ENCODE measurements at regions not wholly inside any gene's neighbourhood (a gene's known extent, or its start where the extent isn't known, plus 50 kb on each side); places are given as distances from the start of the nearest gene placed in this dataset.
"Not testable (repeated sequence)": the region's sequence is repeated elsewhere in the genome, so short reads cannot be mapped to it uniquely, and the experiment has no call there.

DNA sequence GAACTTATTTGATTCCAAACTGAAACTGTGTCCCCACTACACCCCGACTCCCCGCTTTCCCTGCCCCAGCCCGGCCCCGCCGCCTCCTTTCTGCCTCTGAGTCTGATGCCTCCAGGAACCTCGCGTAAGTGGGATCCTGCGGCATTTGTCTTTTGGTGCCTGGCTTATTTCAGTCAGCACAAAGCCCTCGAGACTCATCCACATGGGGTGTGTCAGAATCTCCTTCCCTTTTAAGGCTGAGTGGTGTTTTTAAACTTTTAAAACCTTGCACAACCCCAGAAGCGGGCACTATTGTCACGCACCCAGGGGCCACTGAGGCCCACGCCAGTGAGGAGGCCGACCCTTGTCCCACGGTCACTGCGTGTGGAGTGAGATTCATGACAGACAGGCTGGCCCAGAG is 206.9 kb downstream of the NPIPB11 start:
- H3K4me3 ChIP-seq (ENCODE audit: low read depth, low read length); in situ Hi-C loops (cut with HindIII; ENCODE audit: low sequenced_read_pairs): not testable (repeated sequence)
- peak; percentile 17 for DNase-seq (ENCODE audit: low read depth, low spot score)

- TF ChIP-seq CTCF (IDR thresholded peaks at IDR 0.05; ENCODE audit: low read depth, low read length) = no peak
- no peak overlapping the region for H3K4me3 ChIP-seq (ENCODE audit: low read depth, low read length)
- no peak for DNase-seq (ENCODE audit: low read depth, low spot score)
- in situ Hi-C loops (cut with HindIII; ENCODE audit: low sequenced_read_pairs) = no loop called here
These were observed 207.6 kb downstream of the NPIPB11 start for GRCh38 chr16:29198731-29199521.

DNA sequence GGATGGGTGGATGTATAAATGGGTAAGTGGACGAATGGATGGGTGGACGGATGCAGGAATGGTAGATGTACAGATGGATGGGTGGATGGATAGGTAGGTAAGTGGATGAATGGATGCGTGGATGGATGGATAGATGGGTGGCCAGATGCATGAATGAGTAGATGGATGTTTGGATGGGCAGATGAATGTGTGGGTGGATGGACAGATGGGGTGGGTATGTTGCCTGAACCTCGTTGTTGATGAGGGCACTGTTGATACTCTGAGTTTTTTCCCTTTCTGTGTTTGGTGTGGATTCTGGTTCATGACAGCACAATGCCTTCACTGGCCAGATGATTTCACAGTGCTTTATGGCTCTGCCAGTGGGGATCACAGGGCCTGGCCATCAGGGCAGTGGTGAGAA is 208.3 kb downstream of the NPIPB11 start:
- H3K4me3 ChIP-seq (ENCODE audit: low read depth, low read length) = no peak overlapping the region
- TF ChIP-seq CTCF (IDR thresholded peaks at IDR 0.05; ENCODE audit: low read depth, low read length) = no peak
- DNase-seq (ENCODE audit: low read depth, low spot score) = no peak
- in situ Hi-C loops (cut with HindIII; ENCODE audit: low sequenced_read_pairs) = no loop called here

DNA sequence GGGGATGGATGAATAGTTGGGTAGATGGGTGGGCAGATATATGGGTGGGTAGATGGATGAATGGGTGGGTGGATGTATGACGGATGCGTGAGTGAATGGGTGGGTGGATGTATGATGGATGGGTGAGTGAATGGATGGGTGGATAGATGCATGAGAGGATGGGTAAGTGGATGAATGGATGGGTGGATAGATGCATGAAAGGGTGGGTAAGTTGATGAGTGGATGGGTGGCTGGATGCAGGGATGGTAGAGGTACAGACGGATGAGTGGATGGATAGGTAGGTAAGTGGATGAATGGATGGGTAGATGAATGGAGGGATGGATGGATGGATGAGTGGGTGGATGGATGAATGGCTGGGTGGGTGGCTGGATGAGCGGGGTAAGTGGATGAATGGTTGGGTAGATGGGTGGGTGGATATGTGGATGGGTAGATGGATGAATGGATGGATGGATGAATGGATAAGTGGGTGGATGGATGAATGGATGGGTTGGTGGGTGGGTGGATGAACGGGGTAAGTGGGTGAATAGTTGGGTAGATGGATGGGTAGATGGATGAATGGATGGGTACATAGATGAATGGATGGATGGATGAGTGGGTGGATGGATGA is 208.9 kb downstream of the NPIPB11 start:
- DNase-seq (ENCODE audit: low read depth, low spot score); in situ Hi-C loops (cut with HindIII; ENCODE audit: low sequenced_read_pairs); H3K4me3 ChIP-seq (ENCODE audit: low read depth, low read length): not testable (repeated sequence)

DNA sequence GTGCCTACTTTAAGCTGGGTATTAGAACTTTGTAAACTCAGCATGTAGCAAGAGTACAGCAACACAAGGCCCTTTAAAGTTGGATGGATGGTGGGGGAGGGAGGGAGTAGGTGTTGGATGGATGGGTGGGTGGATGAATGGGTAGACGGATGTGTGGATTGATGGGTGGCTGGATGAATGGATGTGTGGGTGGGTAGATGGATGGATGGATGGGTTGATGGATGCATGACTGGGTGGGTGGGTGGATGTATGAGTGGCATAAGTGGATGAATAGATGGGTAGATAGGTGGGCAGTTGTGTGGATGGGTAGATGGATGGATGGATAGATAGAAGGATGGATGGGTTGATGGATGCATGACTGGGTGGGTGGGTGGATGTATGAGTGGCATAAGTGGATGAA is 209.8 kb downstream of the NPIPB11 start:
- DNase-seq (ENCODE audit: low read depth, low spot score); in situ Hi-C loops (cut with HindIII; ENCODE audit: low sequenced_read_pairs); H3K4me3 ChIP-seq (ENCODE audit: low read depth, low read length): not testable (repeated sequence)

DNA sequence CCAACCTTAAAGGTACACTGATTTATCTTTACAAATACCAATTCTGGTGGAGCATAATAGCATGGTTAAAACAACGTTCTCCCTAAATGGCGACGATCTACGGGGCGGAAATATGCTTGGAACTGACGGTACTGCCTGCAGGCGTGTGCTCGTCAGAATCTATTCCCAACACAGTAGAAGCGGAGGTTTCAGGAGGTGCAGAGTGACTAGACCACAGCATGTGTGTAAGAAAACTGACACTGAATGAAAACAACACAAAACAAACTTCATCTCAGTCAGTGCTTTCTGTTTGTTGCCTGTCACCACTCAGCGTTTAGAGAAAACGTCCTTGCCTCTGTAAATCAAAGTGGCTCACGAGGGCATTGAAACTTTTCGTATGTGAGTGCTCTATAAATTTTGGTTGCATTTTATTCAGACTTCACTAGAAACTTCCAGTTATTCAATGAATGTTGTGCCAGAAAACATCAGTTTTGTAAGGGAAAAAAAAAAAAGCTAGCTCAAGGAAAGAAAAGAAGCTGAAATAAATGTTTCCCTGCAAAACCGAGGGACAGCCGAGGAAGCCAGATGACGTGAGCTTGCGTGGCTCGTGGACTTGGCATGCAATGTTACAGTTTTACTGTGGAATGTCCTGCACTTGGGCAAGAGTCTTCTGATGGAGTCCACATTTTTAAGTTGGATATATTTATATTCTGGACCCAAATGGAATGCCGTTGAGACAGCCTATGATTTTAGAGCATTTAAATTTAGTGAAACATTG is 210.4 kb downstream of the LAT start:
- in situ Hi-C loops (cut with HindIII; ENCODE audit: low sequenced_read_pairs); H3K4me3 ChIP-seq (ENCODE audit: low read depth, low read length): not testable (repeated sequence)
- DNase-seq (ENCODE audit: low read depth, low spot score) = peak; percentile 20

GRCh38 chr16:29194185-29194844 is 209.5 kb downstream of the LAT start:
- H3K4me3 ChIP-seq (ENCODE audit: low read depth, low read length); in situ Hi-C loops (cut with HindIII; ENCODE audit: low sequenced_read_pairs): not testable (repeated sequence)

DNA sequence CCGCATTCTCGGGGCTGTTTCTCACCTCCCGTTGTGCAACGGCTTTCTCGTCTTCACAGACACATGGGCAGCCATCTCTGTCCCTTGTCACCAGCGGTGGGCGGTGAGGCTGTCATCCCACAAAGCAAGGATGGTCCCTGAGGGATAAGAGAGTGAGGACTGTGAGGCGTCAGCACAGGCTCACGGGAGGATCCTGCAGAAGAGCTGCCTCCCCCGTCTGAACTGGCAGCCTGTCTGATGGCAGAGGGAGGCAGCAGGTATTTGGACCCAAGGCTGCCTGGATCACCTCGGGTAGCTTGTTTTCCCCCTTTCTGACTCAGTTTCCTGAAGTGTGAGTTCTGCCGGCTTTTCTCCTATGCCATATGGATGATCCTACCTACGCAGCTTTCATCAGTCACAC is 208.8 kb downstream of the LAT start:
- H3K4me3 ChIP-seq (ENCODE audit: low read depth, low read length); DNase-seq (ENCODE audit: low read depth, low spot score); in situ Hi-C loops (cut with HindIII; ENCODE audit: low sequenced_read_pairs): not testable (repeated sequence)

More at GRCh38 chr16:29194185-29194844, 209.5 kb downstream of the LAT start:
- not testable (repeated sequence) for DNase-seq (ENCODE audit: low read depth, low spot score)

DNA sequence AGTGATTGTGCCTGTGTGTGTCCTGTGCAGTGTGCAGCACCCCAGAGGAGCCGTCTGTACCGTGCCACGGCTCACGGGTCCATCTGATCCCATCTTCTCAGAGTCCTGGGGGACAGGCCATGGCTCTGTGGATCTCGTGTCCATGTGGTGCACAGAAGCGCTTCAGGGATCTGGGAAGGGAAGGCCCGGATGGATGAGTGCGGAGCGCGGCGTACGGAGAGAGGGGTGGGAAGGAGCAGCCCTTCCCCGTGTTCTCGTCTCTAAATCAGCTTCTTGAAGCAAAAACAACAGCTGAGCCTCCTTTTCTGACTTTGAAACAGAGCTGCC is 208.4 kb downstream of the LAT start:
- H3K4me3 ChIP-seq (ENCODE audit: low read depth, low read length); in situ Hi-C loops (cut with HindIII; ENCODE audit: low sequenced_read_pairs); DNase-seq (ENCODE audit: low read depth, low spot score): not testable (repeated sequence)
